NB4 (cell line): ENCODE measurements at regions not wholly inside any gene's neighbourhood (a gene's known extent, or its start where the extent isn't known, plus 50 kb on each side); places are given as distances from the start of the nearest gene placed in this dataset.

Experiments used
- DNase-seq: peaks from one replicate; pipeline ENCODE4 v3.0.0; 2010; ENCODE audit warnings: low read depth
- H3K4me3 ChIP-seq: one replicate; pipeline ENCODE4 v1.5.1; 2011; ENCODE audit warnings: mild to moderate bottlenecking, low read depth, low read length, moderate library complexity
- MYC ChIP-seq: IDR thresholded peaks from 2 replicates; pipeline ENCODE4 v1.6.1; 2011; ENCODE audit warnings: low read depth, low read length
- POLR2A ChIP-seq: IDR thresholded peaks from 2 replicates; pipeline ENCODE4 v1.6.1; 2011; ENCODE audit warnings: mild to moderate bottlenecking; ENCODE audit not compliant: insufficient read length; ENCODE audit errors: extremely low read depth
- TF ChIP-seq, protein P1 (sequence below): IDR thresholded peaks from one replicate; pipeline ENCODE4 v1.5.1; 2012; ENCODE audit warnings: low read depth, low read length
- TF ChIP-seq, protein P2 (sequence below): IDR thresholded peaks from 2 replicates; pipeline ENCODE4 v1.6.1; 2011; ENCODE audit warnings: low read depth, low read length

DNA sequence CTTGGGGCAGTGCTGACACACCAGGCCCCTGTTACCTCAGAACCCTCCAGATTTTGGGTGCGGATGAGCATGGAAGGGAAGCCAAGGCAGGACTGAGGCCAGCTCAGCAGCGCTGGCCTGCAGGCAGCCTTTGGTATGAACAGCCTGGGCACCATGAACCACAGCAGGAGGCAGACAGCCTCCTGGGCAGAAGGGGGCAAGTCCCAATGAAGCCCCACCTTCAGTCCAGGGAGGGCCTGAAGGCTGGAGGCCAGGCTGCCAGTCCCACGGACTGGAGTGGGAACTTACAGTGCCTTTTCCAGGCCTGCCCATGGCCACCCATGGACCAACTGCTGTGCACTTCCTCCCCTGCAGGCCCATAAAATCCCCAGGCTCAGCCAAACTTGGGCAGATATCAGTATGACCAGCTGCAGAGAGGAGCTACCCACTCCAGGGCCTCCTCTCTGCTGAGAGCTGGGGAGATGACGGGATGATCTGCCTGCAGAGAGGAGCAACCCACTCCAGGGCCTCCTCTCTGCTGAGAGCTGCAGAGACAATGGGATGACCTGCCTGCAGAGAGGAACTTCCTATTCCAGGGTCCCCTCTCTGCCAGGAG, 74.7 kb downstream of the NEURL3 start:
- TF ChIP-seq, protein P1, sequence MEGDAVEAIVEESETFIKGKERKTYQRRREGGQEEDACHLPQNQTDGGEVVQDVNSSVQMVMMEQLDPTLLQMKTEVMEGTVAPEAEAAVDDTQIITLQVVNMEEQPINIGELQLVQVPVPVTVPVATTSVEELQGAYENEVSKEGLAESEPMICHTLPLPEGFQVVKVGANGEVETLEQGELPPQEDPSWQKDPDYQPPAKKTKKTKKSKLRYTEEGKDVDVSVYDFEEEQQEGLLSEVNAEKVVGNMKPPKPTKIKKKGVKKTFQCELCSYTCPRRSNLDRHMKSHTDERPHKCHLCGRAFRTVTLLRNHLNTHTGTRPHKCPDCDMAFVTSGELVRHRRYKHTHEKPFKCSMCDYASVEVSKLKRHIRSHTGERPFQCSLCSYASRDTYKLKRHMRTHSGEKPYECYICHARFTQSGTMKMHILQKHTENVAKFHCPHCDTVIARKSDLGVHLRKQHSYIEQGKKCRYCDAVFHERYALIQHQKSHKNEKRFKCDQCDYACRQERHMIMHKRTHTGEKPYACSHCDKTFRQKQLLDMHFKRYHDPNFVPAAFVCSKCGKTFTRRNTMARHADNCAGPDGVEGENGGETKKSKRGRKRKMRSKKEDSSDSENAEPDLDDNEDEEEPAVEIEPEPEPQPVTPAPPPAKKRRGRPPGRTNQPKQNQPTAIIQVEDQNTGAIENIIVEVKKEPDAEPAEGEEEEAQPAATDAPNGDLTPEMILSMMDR, result no peak
- TF ChIP-seq POLR2A (no peak), MYC (no peak)
- TF ChIP-seq, protein P2, sequence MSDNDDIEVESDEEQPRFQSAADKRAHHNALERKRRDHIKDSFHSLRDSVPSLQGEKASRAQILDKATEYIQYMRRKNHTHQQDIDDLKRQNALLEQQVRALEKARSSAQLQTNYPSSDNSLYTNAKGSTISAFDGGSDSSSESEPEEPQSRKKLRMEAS, result no peak
- H3K4me3 ChIP-seq, result no peak overlapping the region
- DNase-seq, result no peak

DNA sequence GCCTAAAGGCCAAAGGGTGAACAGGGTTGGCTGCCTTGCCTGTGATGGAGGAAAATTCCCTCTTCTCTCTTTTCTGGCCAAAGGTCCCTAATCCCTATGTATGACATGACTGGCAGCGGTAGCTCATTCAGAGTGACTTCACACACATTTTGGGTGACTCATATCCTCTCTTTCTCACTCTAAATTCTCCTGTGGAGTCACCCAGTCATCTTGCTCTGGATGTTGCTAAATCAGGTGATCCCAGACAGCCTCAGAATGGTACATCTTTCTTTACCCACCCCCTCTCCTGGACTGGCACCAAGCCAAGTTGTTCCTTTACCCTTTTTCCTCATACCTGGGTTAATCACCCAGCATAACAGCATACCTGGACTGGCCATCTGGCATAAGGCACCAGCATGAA, 77.2 kb downstream of the NEURL3 start:
- H3K4me3 ChIP-seq, result no peak overlapping the region
- no peak for TF ChIP-seq POLR2A
- TF ChIP-seq, protein P2, result no peak
- DNase-seq, result peak; percentile 41

DNA sequence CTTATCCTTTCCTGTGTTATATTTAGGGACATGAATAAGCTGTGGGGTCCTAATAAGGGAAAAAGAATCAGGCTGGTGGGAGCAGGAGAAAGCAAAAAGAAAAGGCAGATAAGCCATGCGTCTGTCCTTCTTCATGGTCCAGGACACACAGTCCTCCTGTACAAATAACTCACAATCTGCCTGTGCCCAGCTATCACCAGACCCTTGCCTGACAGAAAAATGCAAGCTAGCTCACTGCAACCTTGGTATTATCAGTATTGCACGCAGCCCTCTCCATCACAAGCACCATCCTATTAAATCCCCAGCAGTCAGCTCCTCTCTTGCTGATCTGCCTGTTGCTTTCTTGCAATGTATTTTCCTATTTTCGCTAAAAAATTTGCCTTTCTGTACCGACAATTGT, 78.0 kb downstream of the NEURL3 start:
- no peak overlapping the region for H3K4me3 ChIP-seq
- no peak for DNase-seq
- TF ChIP-seq, protein P1, result no peak
- no peak for TF ChIP-seq POLR2A
- TF ChIP-seq, protein P2, result no peak
- TF ChIP-seq MYC, result no peak

DNA sequence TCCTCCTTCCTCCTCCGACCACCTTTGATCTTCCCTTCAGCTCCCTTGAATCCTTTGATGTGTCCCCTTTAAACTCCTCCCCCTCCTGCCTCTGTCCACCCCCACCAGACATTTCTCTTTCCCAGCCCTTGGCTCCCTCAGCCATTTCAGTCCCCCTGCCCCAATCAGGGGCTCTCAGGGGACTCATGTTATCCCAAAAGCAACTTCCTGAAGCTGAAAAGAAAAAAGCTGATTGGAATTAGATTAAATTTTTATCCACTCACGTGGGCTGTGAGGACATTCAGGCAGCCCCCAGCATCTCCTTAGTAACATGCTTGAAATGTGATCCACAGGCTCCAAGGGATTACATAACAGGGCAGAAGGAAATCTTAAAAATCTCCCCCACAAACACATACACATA, 81.3 kb downstream of the NEURL3 start:
- DNase-seq, result no peak
- TF ChIP-seq POLR2A (no peak), MYC (no peak)
- TF ChIP-seq, protein P2, result no peak
- TF ChIP-seq, protein P1, result no peak
- H3K4me3 ChIP-seq, result no peak overlapping the region
